T-cell (primary cell): ENCODE measurements at regions not wholly inside any gene's neighbourhood (a gene's known extent, or its start where the extent isn't known, plus 50 kb on each side); places are given as distances from the start of the nearest gene placed in this dataset.

Experiments used
- ATAC-seq, 4 experiments: fragments of 200-7000 bp in 3 of 4; fragments of 150-1000 bp in 1 of 4; cut with Tn5 transposase; replicated peaks in 1 of 4; 1 replicate in 3 of 4; 2 replicates in 1 of 4; pipeline ENCODE4 v1.10.0; 2021; ENCODE audit warnings: moderate library complexity in 3 of 4, mild to moderate bottlenecking in 2 of 4, moderate number of reproducible peaks in 1 of 4
- CTCF ChIA-PET, 2 donors: fragments of 300-600 bp; sonication (Branson Sonifier 250); formaldehyde crosslinking; loops; one replicate each; lab custom pipeline; 2022; ENCODE audit warnings: antibody characterized with exemption in 2 of 2; lab: Charles Lee
- POLR2A ChIA-PET, 2 donors: fragments of 300-600 bp; sonication (Branson Sonifier 250); formaldehyde crosslinking; loops; one replicate each; lab custom pipeline; 2022; ENCODE audit warnings: antibody characterized with exemption in 2 of 2; lab: Charles Lee
- DNase-seq, 35 experiments: peaks; one replicate each; pipeline versions ENCODE4 v3.0.0 to v3.0.0-alpha.2; 2013 to 2023
- H3K27ac ChIP-seq: one replicate; pipeline ENCODE4 v1.5.1; 2013; ENCODE audit warnings: low read length
- H3K27me3 ChIP-seq, 2 experiments: replicated peaks in 1 of 2; 1 replicate in 1 of 2; 2 replicates in 1 of 2; pipeline versions ENCODE4 v1.6.1 to v1.7.0; 2013; ENCODE audit warnings: low read length in 1 of 2, mixed read lengths in 1 of 2; ENCODE audit not compliant: control insufficient read depth in 2 of 2, insufficient read depth in 2 of 2; ENCODE audit errors: extremely low read depth in 1 of 2
- H3K36me3 ChIP-seq, 2 donors: 1 replicate in 1 of 2; 2 replicates in 1 of 2; pipeline versions ENCODE4 v1.6.1 to v1.7.0; 2013; ENCODE audit warnings: low read length in 1 of 2; ENCODE audit not compliant: control insufficient read depth in 2 of 2, insufficient read depth in 1 of 2; ENCODE audit errors: extremely low read depth in 1 of 2
- H3K4me1 ChIP-seq, 2 experiments: 1 replicate in 1 of 2; 2 replicates in 1 of 2; pipeline versions ENCODE4 v1.6.1 to v1.7.0; 2013; ENCODE audit warnings: low read length in 2 of 2, mixed read lengths in 1 of 2; ENCODE audit not compliant: insufficient read depth in 2 of 2, control insufficient read depth in 1 of 2; ENCODE audit errors: extremely low read depth in 1 of 2
- H3K4me3 ChIP-seq, 2 donors: 1 replicate in 1 of 2; 2 replicates in 1 of 2; pipeline versions ENCODE4 v1.5.1 to v1.7.0; 2013; ENCODE audit warnings: mild to moderate bottlenecking in 2 of 2, low read length in 1 of 2, moderate library complexity in 1 of 2; ENCODE audit not compliant: control insufficient read depth in 1 of 2; ENCODE audit errors: extremely low read depth in 1 of 2
- H3K9me3 ChIP-seq: 2 replicates; pipeline ENCODE4 v1.7.0; 2013
- H3K27ac Mint-ChIP-seq, 2 donors: one replicate each; pipeline ENCODE4 v1.8.0; 2020 to 2021; ENCODE audit warnings: mild to moderate bottlenecking in 2 of 2, mixed read lengths in 2 of 2
- H3K27me3 Mint-ChIP-seq, 2 donors: one replicate each; pipeline ENCODE4 v1.8.0; 2021 to 2022; ENCODE audit warnings: mixed read lengths in 2 of 2
- H3K36me3 Mint-ChIP-seq: one replicate; pipeline ENCODE4 v1.8.0; 2021; ENCODE audit warnings: mixed read lengths
- H3K4me1 Mint-ChIP-seq, 3 donors: one replicate each; pipeline ENCODE4 v1.8.0; 2020 to 2022; ENCODE audit warnings: mixed read lengths in 3 of 3, mild to moderate bottlenecking in 1 of 3
- H3K4me3 Mint-ChIP-seq, 3 donors: one replicate each; pipeline ENCODE4 v1.8.0; 2020 to 2022; ENCODE audit warnings: mild to moderate bottlenecking in 3 of 3, mixed read lengths in 3 of 3, moderate library complexity in 3 of 3
- H3K9me3 Mint-ChIP-seq, 3 donors: one replicate each; pipeline ENCODE4 v1.8.0; 2020 to 2022; ENCODE audit warnings: mixed read lengths in 3 of 3
- WGBS: methylation state at CpG from one replicate; pipeline ENCODE4 v1.1.5; 2013; ENCODE audit warnings: missing lambda C conversion rate; ENCODE audit not compliant: insufficient coverage; 5-methylcytosine and 5-hydroxymethylcytosine counted together

- POLR2A ChIA-PET, result no interaction called here
- no peak for DNase-seq
- 100% methylated on average over 1 of the region's 4 CpGs for WGBS
- no peak for ATAC-seq
- Mint-ChIP-seq H3K36me3 (no peaks in the 10 kb centered on the region), H3K27ac (no peak overlapping the region), H3K4me1 (no peaks in the 10 kb centered on the region), H3K9me3 (peaks cover 7 to 9% (median 8%) of the 10 kb centered on the region in 3 donors), H3K4me3 (no peak overlapping the region), H3K27me3 (peaks cover 0 to 14% of the 10 kb centered on the region in 2 donors)
- H3K4me1 ChIP-seq, result no peaks in the 10 kb centered on the region
- no peaks in the 10 kb centered on the region for H3K36me3 ChIP-seq
- no peak overlapping the region for H3K27ac ChIP-seq
- CTCF ChIA-PET, result no interaction called here
- H3K27me3 ChIP-seq, result peaks cover 0 to 5% of the 10 kb centered on the region in 2 experiments
- no peak overlapping the region for H3K4me3 ChIP-seq
- H3K9me3 ChIP-seq, result no peaks in the 10 kb centered on the region
Observed at GRCh38 chr12:127176804-127177203, 1090.2 kb upstream of the TMEM132C start.

GRCh38 chr12:127178052-127178451 is 1088.9 kb upstream of the TMEM132C start:
- Mint-ChIP-seq H3K4me1 (no peaks in the 10 kb centered on the region), H3K27me3 (peaks cover 0 to 9% of the 10 kb centered on the region in 2 donors), H3K9me3 (peaks cover 8 to 10% (median 9%) of the 10 kb centered on the region in 3 donors), H3K4me3 (no peak overlapping the region), H3K27ac (no peak overlapping the region), H3K36me3 (no peaks in the 10 kb centered on the region)
- DNase-seq (no peak), ATAC-seq (no peak)
- H3K4me3 ChIP-seq, result no peak overlapping the region
- H3K9me3 ChIP-seq, result no peaks in the 10 kb centered on the region
- no peak overlapping the region for H3K27ac ChIP-seq
- ChIA-PET POLR2A (no interaction called here), CTCF (no interaction called here)
- no peaks in the 10 kb centered on the region for H3K36me3 ChIP-seq
- peaks cover 0 to 5% of the 10 kb centered on the region in 2 experiments for H3K27me3 ChIP-seq
- H3K4me1 ChIP-seq, result no peaks in the 10 kb centered on the region
- no CpG with 5 or more reads among the region's 5 CpGs for WGBS

DNA sequence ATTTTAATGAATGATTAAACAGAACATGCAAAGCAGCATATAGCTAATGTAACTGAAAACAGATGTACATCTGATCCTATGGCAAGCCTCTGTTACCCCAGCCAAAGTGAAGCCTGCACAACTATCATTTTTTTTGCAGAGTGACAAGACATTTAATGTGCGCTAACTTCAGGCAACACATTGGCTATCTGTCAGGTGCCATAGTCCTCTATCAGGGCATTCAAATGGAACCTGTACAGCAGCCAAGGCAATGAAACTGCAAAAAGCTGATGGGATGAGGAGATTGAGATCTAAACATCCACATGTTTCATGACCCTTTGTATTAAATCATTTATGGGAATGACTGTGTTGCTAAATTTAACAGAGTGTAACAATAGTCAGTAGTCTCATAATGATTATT is 1088.5 kb upstream of the TMEM132C start:
- no peaks in the 10 kb centered on the region for H3K9me3 ChIP-seq
- H3K27me3 ChIP-seq, result peaks cover 0 to 5% of the 10 kb centered on the region in 2 experiments
- Mint-ChIP-seq H3K36me3 (no peaks in the 10 kb centered on the region), H3K27ac (no peak overlapping the region), H3K9me3 (peaks cover 8 to 10% (median 9%) of the 10 kb centered on the region in 3 donors), H3K4me3 (no peak overlapping the region), H3K27me3 (peaks cover 0 to 9% of the 10 kb centered on the region in 2 donors), H3K4me1 (no peaks in the 10 kb centered on the region)
- ATAC-seq, result no peak
- 89% methylated on average over 1 of the region's 1 CpG for WGBS
- H3K4me1 ChIP-seq, result no peaks in the 10 kb centered on the region
- no peaks in the 10 kb centered on the region for H3K36me3 ChIP-seq
- no peak overlapping the region for H3K4me3 ChIP-seq
- H3K27ac ChIP-seq, result no peak overlapping the region
- ChIA-PET POLR2A (no interaction called here), CTCF (no interaction called here)
- DNase-seq, result no peak

- no peaks in the 10 kb centered on the region for H3K4me1 Mint-ChIP-seq
- ChIA-PET CTCF (no interaction called here), POLR2A (no interaction called here)
- DNase-seq, result no peak
- no peak for ATAC-seq
- H3K9me3 Mint-ChIP-seq, result peaks cover 8 to 10% (median 9%) of the 10 kb centered on the region in 3 donors
- WGBS, result 76% methylated on average over 4 of the region's 6 CpGs
- H3K4me1 ChIP-seq, result no peaks in the 10 kb centered on the region
- H3K27ac ChIP-seq, result no peak overlapping the region
- no peak overlapping the region for H3K27ac Mint-ChIP-seq
- no peak overlapping the region for H3K4me3 Mint-ChIP-seq
- no peaks in the 10 kb centered on the region for H3K36me3 Mint-ChIP-seq
- H3K9me3 ChIP-seq, result no peaks in the 10 kb centered on the region
- peaks cover 0 to 9% of the 10 kb centered on the region in 2 donors for H3K27me3 Mint-ChIP-seq
- H3K36me3 ChIP-seq, result no peaks in the 10 kb centered on the region
- no peak overlapping the region for H3K4me3 ChIP-seq
- peaks cover 0 to 5% of the 10 kb centered on the region in 2 experiments for H3K27me3 ChIP-seq
Observed at GRCh38 chr12:127179176-127179575, 1087.8 kb upstream of the TMEM132C start.

- Mint-ChIP-seq H3K4me3 (no peak overlapping the region), H3K36me3 (no peaks in the 10 kb centered on the region), H3K9me3 (peaks cover 4 to 9% (median 5%) of the 10 kb centered on the region in 3 donors), H3K4me1 (no peaks in the 10 kb centered on the region), H3K27ac (no peak overlapping the region), H3K27me3 (peaks cover 0 to 10% of the 10 kb centered on the region in 2 donors)
- DNase-seq, result no peak
- WGBS, result 87% methylated on average over 4 of the region's 6 CpGs
- Histone ChIP-seq H3K4me3 (no peak overlapping the region), H3K4me1 (no peaks in the 10 kb centered on the region), H3K27ac (no peak overlapping the region), H3K9me3 (no peaks in the 10 kb centered on the region), H3K36me3 (no peaks in the 10 kb centered on the region), H3K27me3 (peaks cover 0 to 5% of the 10 kb centered on the region in 2 experiments)
- POLR2A ChIA-PET, result no interaction called here
- ATAC-seq, result no peak
- CTCF ChIA-PET, result no interaction called here
Observed at GRCh38 chr12:127182018-127182417, 1085.0 kb upstream of the TMEM132C start.

DNA sequence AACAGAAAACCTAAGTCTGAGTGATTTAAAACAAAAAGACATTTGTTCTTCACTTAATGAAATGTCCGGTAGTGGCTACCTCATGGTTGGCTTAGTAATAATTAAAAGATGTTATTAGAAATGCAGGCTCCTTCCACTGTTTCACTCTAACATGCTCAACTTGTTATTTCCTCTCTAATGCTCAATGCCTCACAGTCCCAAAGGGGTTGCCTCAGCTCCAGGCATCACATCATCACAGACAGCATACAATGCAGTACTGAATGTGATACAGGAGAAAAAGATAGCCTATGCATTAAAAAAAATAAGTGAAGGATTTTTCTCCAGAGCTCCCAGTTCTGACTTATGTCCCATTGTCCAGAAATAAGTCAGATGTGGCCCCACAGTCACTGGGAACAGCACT is 1077.0 kb upstream of the TMEM132C start:
- no peak overlapping the region for H3K4me3 Mint-ChIP-seq
- Histone ChIP-seq H3K36me3 (no peaks in the 10 kb centered on the region), H3K27ac (no peak overlapping the region), H3K4me3 (no peak overlapping the region), H3K4me1 (no peaks in the 10 kb centered on the region), H3K27me3 (peaks cover 0 to 3% of the 10 kb centered on the region in 2 experiments), H3K9me3 (no peaks in the 10 kb centered on the region)
- no CpG with 5 or more reads among the region's 1 CpG for WGBS
- DNase-seq (no peak), ATAC-seq (no peak)
- no peak overlapping the region for H3K27ac Mint-ChIP-seq
- H3K36me3 Mint-ChIP-seq, result no peaks in the 10 kb centered on the region
- peaks cover 0 to 4% (median 2%) of the 10 kb centered on the region in 3 donors for H3K9me3 Mint-ChIP-seq
- peaks cover 0 to 8% of the 10 kb centered on the region in 2 donors for H3K27me3 Mint-ChIP-seq
- ChIA-PET CTCF (no interaction called here), POLR2A (no interaction called here)
- H3K4me1 Mint-ChIP-seq, result no peaks in the 10 kb centered on the region

GRCh38 chr12:127191129-127191528 is 1075.8 kb upstream of the TMEM132C start:
- peaks cover 0 to 6% of the 10 kb centered on the region in 2 donors for H3K27me3 Mint-ChIP-seq
- WGBS, result 33% methylated on average over 1 of the region's 2 CpGs
- ATAC-seq (no peak), DNase-seq (no peak)
- Histone ChIP-seq H3K9me3 (no peaks in the 10 kb centered on the region), H3K4me3 (no peak overlapping the region), H3K36me3 (no peaks in the 10 kb centered on the region), H3K4me1 (no peaks in the 10 kb centered on the region), H3K27ac (no peak overlapping the region), H3K27me3 (peaks cover 0 to 3% of the 10 kb centered on the region in 2 experiments)
- ChIA-PET CTCF (no interaction called here), POLR2A (no interaction called here)
- no peaks in the 10 kb centered on the region for H3K36me3 Mint-ChIP-seq
- H3K27ac Mint-ChIP-seq, result no peak overlapping the region
- H3K4me3 Mint-ChIP-seq, result no peak overlapping the region
- H3K4me1 Mint-ChIP-seq, result no peaks in the 10 kb centered on the region
- H3K9me3 Mint-ChIP-seq, result peaks cover 2 to 4% (median 3%) of the 10 kb centered on the region in 3 donors
